ENCODE measurements at regions not wholly inside any gene's neighbourhood (a gene's known extent, or its start where the extent isn't known, plus 50 kb on each side); places are given as distances from the start of the nearest gene placed in this dataset.

- no peak for DNase-seq (ENCODE audit: low read depth, low spot score)
These were observed 57.7 kb upstream of the PPP1R3A start for GRCh38 chr7:113976508-113976907.

GRCh38 chr7:113968713-113969112, 49.9 kb upstream of the PPP1R3A start:
- no peak for DNase-seq (ENCODE audit: low read depth, low spot score)

All from iPS DF 19.7 (cell line).